AG09319 (cell line): ENCODE measurements at regions not wholly inside any gene's neighbourhood (a gene's known extent, or its start where the extent isn't known, plus 50 kb on each side); places are given as distances from the start of the nearest gene placed in this dataset.

Source experiments
- DNase-seq: peaks from one replicate; pipeline ENCODE4 v3.0.0-alpha.2; 2010; ENCODE audit warnings: low read depth; ENCODE audit errors: extremely low read depth
- CTCF ChIP-seq: IDR thresholded peaks from 2 replicates; pipeline ENCODE4 v1.5.1; 2011; ENCODE audit warnings: low read depth, mild to moderate bottlenecking, inconsistent platforms, low read length, moderate library complexity

- no peak for TF ChIP-seq CTCF
- DNase-seq: no peak
Observed at GRCh38 chr3:127056976-127057375, 74.1 kb downstream of the PLXNA1 start.

DNA sequence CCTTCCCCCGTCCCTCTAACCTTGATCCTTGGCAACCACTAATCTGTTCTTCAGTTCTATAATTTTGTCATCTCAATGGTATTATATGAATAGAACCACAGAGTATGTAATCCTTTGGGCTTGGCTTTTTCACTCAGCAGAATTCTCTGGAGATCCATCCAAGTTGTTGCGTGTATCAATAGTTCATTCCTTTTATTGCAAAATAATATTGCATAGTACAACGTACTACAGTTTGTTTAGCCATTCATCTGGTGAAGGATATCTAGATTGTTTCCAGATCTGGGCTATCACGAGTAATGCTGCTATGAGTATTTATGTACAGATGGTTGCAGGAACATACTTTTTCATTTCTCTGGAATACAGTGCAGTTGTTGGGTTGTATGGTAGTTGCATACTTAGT is 76.2 kb downstream of the PLXNA1 start:
- DNase-seq: no peak

GRCh38 chr3:127061641-127062040 is 78.7 kb downstream of the PLXNA1 start:
- no peak for TF ChIP-seq CTCF
- DNase-seq: no peak

More for the DNA sequence above, 76.2 kb downstream of the PLXNA1 start:
- no peak for TF ChIP-seq CTCF

- DNase-seq: no peak
- no peak for TF ChIP-seq CTCF
Observed at GRCh38 chr3:127062926-127063325, 80.0 kb downstream of the PLXNA1 start.

GRCh38 chr3:127063916-127064315 is 81.0 kb downstream of the PLXNA1 start:
- no peak for TF ChIP-seq CTCF
- no peak for DNase-seq

DNA sequence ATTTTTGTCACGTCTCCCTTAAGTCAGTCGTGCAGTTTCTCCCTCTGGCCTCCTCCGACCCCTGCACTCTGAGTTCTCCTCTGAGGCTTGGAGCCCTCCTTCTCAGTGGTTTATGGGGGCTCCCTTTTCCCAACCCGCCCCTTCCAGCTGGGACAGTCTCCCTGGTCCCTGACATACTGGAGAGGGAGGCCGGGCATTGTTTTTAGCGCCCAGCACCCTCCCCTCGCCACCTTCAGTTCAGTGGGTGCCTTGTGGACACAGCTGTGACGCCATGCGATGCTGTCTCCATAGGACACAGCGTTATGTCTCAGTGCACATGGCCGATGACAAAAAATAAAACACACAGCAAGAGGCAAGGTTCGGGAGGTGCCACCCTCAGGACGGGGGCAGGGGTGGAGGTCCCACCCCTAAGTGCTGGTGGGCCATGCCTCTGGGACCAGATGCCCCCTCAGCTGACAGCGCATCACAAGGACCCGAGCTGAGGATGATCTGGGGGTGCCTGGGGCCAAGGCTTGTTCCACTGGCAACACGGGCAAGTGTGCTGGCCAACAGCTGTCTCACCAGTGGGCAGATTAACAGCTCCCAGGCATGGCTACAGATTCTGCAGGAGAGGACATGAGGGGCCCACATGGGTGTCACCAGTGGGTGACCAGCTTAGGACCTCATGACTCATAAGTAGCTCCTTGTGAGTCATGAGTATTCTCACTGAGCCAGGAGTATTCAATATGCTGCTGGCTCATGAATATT is 81.6 kb downstream of the PLXNA1 start:
- TF ChIP-seq CTCF: no peak
- no peak for DNase-seq

- TF ChIP-seq CTCF: no peak
- DNase-seq: no peak
Observed at GRCh38 chr3:127065138-127065427, 82.2 kb downstream of the PLXNA1 start.
